Heart left ventricle (tissue), 16 donors: ENCODE measurements at regions not wholly inside any gene's neighbourhood (a gene's known extent, or its start where the extent isn't known, plus 50 kb on each side); places are given as distances from the start of the nearest gene placed in this dataset.

Source experiments
- ATAC-seq, 4 donors: fragments of 200-7000 bp; cut with Tn5 transposase; one replicate each; pipeline ENCODE4 v1.9.1; 2020 to 2022; ENCODE audit warnings: moderate library complexity in 4 of 4, mild to moderate bottlenecking in 3 of 4, moderate number of reproducible peaks in 1 of 4
- DNase-seq, 5 donors: peaks; one replicate each; pipeline ENCODE4 v3.0.0-alpha.2; 2020
- H3K27ac ChIP-seq, 12 donors: fragments of 200-600 bp; sonication (generic) in 4 of 12; one replicate each; pipeline versions ENCODE4 v1.5.0 to v1.8.0; 2016 to 2022; ENCODE audit warnings: mild to moderate bottlenecking in 2 of 12
- H3K27me3 ChIP-seq, 9 donors: fragments of 200-600 bp; sonication (generic) in 2 of 9; one replicate each; pipeline versions ENCODE4 v1.5.1 to v1.8.0; 2016 to 2022; ENCODE audit warnings: mild to moderate bottlenecking in 3 of 9
- H3K36me3 ChIP-seq, 9 donors: fragments of 200-600 bp; sonication (generic) in 2 of 9; one replicate each; pipeline versions ENCODE4 v1.5.0 to v1.8.0; 2018 to 2022; ENCODE audit warnings: mild to moderate bottlenecking in 2 of 9
- H3K4me1 ChIP-seq, 12 donors: fragments of 200-600 bp; sonication (generic) in 4 of 12; one replicate each; pipeline versions ENCODE4 v1.5.0 to v1.8.0; 2016 to 2022; ENCODE audit warnings: mild to moderate bottlenecking in 3 of 12
- H3K4me3 ChIP-seq, 12 donors: fragments of 200-600 bp; sonication (generic) in 4 of 12; one replicate each; pipeline versions ENCODE4 v1.5.0 to v1.8.0; 2017 to 2022; ENCODE audit warnings: mild to moderate bottlenecking in 9 of 12, moderate library complexity in 4 of 12
- H3K9me3 ChIP-seq, 12 donors: fragments of 200-600 bp; sonication (generic) in 4 of 12; one replicate each; pipeline versions ENCODE4 v1.5.0 to v1.8.0; 2016 to 2022; ENCODE audit warnings: mild to moderate bottlenecking in 1 of 12
- CTCF ChIP-seq, 12 donors: fragments of 200-600 bp; sonication (generic) in 4 of 12; IDR thresholded peaks; one replicate each; pipeline versions ENCODE4 v1.5.0 to v1.8.0; 2018 to 2022; ENCODE audit warnings: antibody characterized with exemption in 12 of 12, mild to moderate bottlenecking in 5 of 12
- POLR2A ChIP-seq, 2 donors: fragments of 450-650 bp; IDR thresholded peaks; one replicate each; pipeline ENCODE4 v1.6.1; 2017; ENCODE audit warnings: antibody characterized with exemption in 2 of 2, mild to moderate bottlenecking in 2 of 2, moderate library complexity in 2 of 2
- WGBS, 4 donors: extraction: QIAGEN DNeasy Blood & Tissue Kit in 2 of 4; methylation state at CpG; one replicate each; pipeline versions ENCODE4 v1.1.5 to v1.1.7; 2013 to 2018; 5-methylcytosine and 5-hydroxymethylcytosine counted together
- intact Hi-C, 10 donors: fragments of 100-400 bp; cut with DNase I; formaldehyde crosslinking; loops; one replicate each; pipeline versions ENCODE4 v1.11.1 to v1.14.2; 2022
- donor health status: ischemic (EF 13 %, LVEDD 7.1; RV severe dilation, severe dysfunction).
- donor health status: healthy with polysubstance abuse.
- donor health status: DM: no; HTN: yes; CAD: no.
- donor health status: DM: no; HTN: no; CAD: no.
- donor health status: ischemic (EF 25% LVEDD 6.9; RV normal size, moderate dysfunction).
- donor health status: ischemic (EF 25% LVEDD 5.7; RV mildly dilated, moderate dysfunction).
- donor health status: healthy.
- donor health status: DM: yes; HTN: yes; CAD: no.
- donor health status: ischemic (EF 35%, LVEDD 5.7; RV mildly dilated, moderate dysfunction).
- donor health status: nonischemic (EF 11% LVEDD 7.7; RV severe dilation, severe dysfunction).
- donor health status: DM: yes; HTN: yes; CAD: no.
- donor health status: PGD.
- donor health status: ischemic (EF 29% LVEDD 5.4; RV normal size, mild dysfunction).
- donor health status: nonischemic (EF 23%, LVEDD 6.1; RV moderate dilation, normal function).

DNA sequence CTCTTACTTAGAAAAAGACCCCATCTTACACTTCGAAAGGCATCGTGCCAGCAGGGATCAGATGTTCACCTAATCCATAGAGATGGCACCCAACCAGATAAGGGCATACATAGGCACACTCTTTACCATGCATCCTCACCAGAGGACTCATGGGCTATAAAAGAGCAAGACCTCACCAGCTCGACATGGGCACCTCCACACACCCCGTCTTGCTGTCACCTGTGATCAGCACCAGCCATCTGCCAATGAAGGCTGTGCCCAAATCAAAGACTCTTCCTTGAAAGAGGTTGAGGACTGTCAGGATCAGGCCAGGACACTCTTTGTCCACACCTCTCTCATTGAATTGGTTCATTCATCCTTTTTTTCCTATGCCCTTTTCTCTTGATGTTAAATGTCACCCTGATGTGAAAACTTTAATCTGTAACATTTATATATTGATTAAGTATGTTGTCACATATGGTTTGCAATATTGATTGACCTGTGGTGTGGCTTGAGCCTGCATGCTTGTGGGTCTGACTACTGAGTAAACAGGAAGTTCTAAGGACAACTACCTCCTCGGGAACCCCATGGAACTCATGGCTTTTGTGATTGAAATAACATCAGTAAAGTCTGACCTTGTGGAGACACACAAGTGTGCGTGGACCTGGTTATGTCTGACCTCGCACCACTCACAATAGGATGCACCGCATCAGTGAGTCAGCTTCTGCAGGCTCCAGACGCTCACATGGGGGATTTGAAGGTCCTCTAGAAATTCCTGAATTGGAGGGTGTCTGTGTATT, 75.5 kb downstream of the HTR5A start:
- ATAC-seq (no peak), DNase-seq (no peak)
- 70 to 77% (median 74%) methylated on average over 9 of the region's 9 CpGs for WGBS, 4 donors
- Histone ChIP-seq H3K4me3 (no peak overlapping the region), H3K27ac (no peak overlapping the region), H3K27me3 (peaks cover 0 to 16% (median 6%) of the 10 kb centered on the region in 9 donors), H3K9me3 (no peaks in the 10 kb centered on the region), H3K36me3 (no peaks in the 10 kb centered on the region), H3K4me1 (no peaks in the 10 kb centered on the region)
- intact Hi-C loops = no loop called here
- TF ChIP-seq CTCF (IDR thresholded peaks at IDR 0.05) (no peak), POLR2A (IDR thresholded peaks at IDR 0.05) (no peak)

DNA sequence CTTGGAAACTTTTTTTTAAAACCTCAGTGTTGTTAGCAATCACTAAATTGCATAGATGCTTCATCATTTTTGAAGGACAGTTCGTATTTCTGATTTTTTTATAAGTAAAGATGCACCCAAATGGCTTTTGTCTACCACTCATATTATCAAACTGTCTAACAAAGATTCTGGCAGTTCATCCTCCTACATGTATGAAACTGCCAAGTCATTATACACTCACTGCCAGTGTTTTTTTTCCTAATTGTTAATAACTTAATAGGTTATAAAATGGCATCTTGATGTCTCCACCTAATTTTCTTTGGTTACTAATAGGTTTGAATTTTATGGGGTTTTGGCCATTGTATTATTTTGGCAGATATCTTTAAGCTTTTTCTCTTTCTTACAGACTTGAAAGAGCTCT, 77.0 kb downstream of the HTR5A start:
- intact Hi-C loops = no loop called here
- DNase-seq = no peak
- 37 to 52% (median 47%) methylated on average over 1 of the region's 1 CpG for WGBS, 4 donors
- H3K9me3 ChIP-seq = peaks cover 0 to 3% (median 0%) of the 10 kb centered on the region in 12 donors
- H3K27me3 ChIP-seq = peaks cover 0 to 11% (median 0%) of the 10 kb centered on the region in 9 donors
- no peak overlapping the region for H3K4me3 ChIP-seq
- H3K27ac ChIP-seq = no peak overlapping the region
- H3K4me1 ChIP-seq = no peaks in the 10 kb centered on the region
- H3K36me3 ChIP-seq = no peaks in the 10 kb centered on the region
- ATAC-seq = no peak
- TF ChIP-seq POLR2A (IDR thresholded peaks at IDR 0.05) = no peak

DNA sequence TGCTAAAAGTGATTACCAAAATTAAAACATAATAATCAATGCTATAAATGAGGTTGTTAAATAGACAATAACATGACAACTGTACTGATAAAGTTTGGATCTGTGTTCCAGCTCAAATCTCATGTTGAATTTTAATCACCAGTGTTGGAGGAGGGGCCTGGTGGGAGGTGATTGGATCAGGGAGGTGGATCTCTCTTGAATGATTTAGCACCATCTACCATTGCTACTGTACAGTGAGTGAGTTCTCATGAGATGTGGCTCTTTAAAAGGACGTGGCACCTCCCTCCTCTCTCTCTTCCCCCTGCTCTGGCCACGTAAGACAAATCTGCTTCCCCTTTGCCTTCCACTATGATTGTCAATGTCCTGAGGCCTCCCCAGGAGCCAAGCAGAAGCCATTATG, 77.5 kb downstream of the HTR5A start:
- DNase-seq = no peak
- peaks cover 0 to 11% (median 0%) of the 10 kb centered on the region in 9 donors for H3K27me3 ChIP-seq
- H3K36me3 ChIP-seq = no peaks in the 10 kb centered on the region
- intact Hi-C loops = no loop called here
- H3K4me1 ChIP-seq = no peaks in the 10 kb centered on the region
- no peak overlapping the region for H3K27ac ChIP-seq
- no peak for TF ChIP-seq POLR2A (IDR thresholded peaks at IDR 0.05)
- no peak overlapping the region for H3K4me3 ChIP-seq
- no peak for ATAC-seq
- 26 to 53% (median 35%) methylated on average over 2 of the region's 2 CpGs for WGBS, 4 donors
- H3K9me3 ChIP-seq = peaks cover 0 to 3% (median 0%) of the 10 kb centered on the region in 12 donors

- Histone ChIP-seq H3K9me3 (peaks cover 0 to 6% (median 0%) of the 10 kb centered on the region in 12 donors), H3K4me3 (no peak overlapping the region), H3K27ac (no peak overlapping the region), H3K4me1 (no peaks in the 10 kb centered on the region), H3K36me3 (no peaks in the 10 kb centered on the region), H3K27me3 (peaks cover 0 to 19% (median 0%) of the 10 kb centered on the region in 9 donors)
- 34 to 54% (median 46%) methylated on average over 4 of the region's 4 CpGs for WGBS, 4 donors
- intact Hi-C loops = no loop called here
- TF ChIP-seq POLR2A (IDR thresholded peaks at IDR 0.05) = no peak
- TF ChIP-seq CTCF (IDR thresholded peaks at IDR 0.05) = no peak
- ATAC-seq = no peak
- no peak for DNase-seq
These were observed 83.6 kb downstream of the HTR5A start for GRCh38 chr7:155153676-155154075.

GRCh38 chr7:155154586-155154985, 84.5 kb downstream of the HTR5A start:
- Histone ChIP-seq H3K27ac (no peak overlapping the region), H3K27me3 (peaks cover 0 to 19% (median 0%) of the 10 kb centered on the region in 9 donors), H3K4me3 (no peak overlapping the region), H3K36me3 (no peaks in the 10 kb centered on the region), H3K4me1 (no peaks in the 10 kb centered on the region), H3K9me3 (peaks cover 0 to 6% (median 0%) of the 10 kb centered on the region in 12 donors)
- intact Hi-C loops = no loop called here
- TF ChIP-seq POLR2A (IDR thresholded peaks at IDR 0.05) (no peak), CTCF (IDR thresholded peaks at IDR 0.05) (no peak)
- ATAC-seq (no peak), DNase-seq (no peak)
- 61 to 71% (median 66%) methylated on average over 10 of the region's 10 CpGs for WGBS, 4 donors
